Hematopoietic multipotent progenitor cell treated with erythropoietin and hydrocortisone succinate and interleukin-3 and kit ligand, for 17 days (in vitro differentiated cells): ENCODE measurements at regions not wholly inside any gene's neighbourhood (a gene's known extent, or its start where the extent isn't known, plus 50 kb on each side); places are given as distances from the start of the nearest gene placed in this dataset.
A peak's percentile ranks its signal among the peaks of the same experiment; 100 is the strongest.
"Not testable (repeated sequence)": the region's sequence is repeated elsewhere in the genome, so short reads cannot be mapped to it uniquely, and the experiment has no call there.

ENCODE experiments used
- DNase-seq: peaks from one replicate; pipeline ENCODE4 v3.0.0-alpha.2; 2015; ENCODE audit warnings: low spot score

- DNase-seq, result no peak
Observed at GRCh38 chr4:149870008-149870407, 54.4 kb upstream of the IQCM start.

DNA sequence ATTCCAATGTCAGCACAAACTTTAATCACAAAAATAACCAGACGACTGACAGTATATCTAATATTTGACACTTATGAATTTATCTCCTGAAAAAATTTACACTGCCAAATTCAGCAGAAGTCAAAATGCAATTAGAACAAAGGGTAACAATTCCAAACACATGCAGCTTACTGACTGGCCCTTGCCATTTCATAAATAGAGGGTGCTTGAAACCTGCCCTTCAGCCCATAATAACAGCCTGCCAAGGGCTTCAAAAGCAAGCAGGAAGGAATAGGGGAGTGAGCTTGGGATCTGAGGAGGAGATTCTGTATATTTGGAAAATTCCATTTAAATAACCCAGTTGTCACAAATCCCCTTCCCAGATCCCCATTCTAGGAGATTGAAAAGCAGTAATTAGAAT lies 66.1 kb upstream of the IQCM start:
- DNase-seq, result no peak

GRCh38 chr4:149882251-149882650 lies 66.6 kb upstream of the IQCM start:
- no peak for DNase-seq

DNA sequence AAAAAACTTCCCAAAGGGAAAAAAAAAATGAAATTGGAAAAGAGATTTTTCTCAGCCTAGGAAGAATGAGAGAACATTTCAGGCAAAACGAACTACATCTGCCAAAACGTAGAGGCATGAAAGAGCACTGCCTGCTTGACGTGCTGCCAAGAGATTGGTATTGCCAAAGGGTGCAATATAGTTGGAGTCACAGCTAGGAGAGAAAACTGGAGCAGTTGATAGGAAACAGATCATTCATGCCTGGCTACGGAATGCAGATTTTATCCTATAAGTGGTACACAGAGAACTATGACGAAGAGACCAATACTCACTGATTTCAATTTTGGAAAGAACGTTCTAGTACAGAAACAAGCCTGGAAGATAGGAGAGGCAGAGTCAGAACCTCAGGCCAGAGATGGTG lies 68.4 kb upstream of the IQCM start:
- DNase-seq, result no peak

DNA sequence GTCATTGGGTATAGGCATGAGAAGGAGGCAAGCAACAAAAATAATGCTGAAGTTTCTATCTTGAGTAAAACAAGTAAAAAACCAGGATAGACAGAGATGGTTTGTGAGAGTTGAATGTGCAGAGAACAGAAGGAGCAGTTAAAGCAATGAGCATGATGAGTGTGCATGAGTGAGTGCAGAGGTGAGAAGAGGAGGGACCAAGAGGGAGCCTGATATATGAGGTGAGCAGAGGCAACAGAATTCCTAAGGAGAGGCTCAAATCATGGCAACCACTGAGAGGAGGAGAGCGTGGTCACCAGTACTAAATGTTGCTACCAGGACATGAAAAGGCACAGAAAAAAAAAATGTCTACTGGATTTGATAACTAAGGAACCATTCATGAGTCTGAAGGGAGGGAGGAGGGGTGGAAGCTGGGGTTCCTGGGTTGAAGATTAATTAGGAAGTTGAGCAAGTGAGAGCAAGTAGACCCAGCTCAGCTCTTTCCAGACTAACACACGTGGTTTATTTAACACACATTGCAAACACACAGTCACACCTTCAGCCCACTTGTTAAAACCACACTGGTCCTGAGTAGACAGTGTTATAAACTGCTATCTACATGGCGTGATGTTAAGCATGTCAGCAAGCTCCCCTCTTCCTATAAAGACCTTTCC lies 69.0 kb upstream of the IQCM start:
- no peak for DNase-seq

GRCh38 chr4:149885896-149886295 lies 70.3 kb upstream of the IQCM start:
- no peak for DNase-seq

DNA sequence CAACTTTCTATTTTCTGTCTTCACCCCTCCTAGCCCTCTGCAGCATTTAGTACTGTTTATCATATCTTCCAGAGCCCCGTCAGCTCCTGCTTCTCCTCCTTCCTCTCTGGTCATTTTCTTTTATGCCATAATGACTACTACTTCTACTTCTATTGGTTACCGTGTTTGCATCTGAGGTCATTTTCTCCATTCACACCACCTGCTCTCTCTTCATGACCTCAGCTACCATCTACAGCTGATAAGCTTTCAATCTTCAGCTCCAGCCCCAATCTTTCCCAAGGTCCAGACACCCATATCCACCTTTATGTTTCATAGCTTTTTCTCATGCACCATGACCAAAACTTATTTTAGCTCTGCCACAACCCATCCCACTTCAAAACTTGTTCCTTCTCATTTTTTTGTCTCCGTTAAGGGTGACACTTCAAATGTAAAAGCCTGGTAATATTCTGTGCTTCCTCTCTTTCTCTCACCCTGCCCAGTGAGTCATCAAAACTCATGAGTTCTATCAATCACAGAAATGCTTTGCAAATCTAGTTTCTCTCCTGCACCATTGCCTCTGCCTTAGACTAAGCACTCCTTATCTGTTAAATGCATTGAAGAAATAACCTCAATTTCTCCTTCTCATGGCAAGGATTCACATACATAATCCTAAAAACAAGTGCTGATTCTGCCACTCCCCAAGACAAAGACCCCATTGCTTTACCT lies 71.3 kb upstream of the IQCM start:
- DNase-seq, result no peak

DNA sequence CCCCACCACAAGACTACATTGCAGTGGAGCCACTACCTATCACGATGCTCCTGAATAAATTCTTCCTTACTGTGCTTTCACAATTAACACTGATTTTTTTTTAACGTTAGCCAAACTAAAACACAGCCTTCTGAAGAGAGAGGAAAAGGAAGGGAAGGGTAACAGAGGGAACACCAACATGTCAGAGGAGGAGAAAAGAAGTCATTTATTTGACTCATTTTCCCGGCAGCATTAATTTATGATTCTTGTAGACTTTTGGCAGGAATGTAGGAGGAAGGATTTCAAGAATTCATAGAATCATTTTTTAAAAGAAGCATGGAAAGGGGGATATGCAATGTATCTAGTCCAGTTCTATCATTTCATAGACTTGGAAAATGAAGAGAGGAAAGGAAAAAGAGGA lies 74.3 kb upstream of the IQCM start:
- no peak for DNase-seq

DNA sequence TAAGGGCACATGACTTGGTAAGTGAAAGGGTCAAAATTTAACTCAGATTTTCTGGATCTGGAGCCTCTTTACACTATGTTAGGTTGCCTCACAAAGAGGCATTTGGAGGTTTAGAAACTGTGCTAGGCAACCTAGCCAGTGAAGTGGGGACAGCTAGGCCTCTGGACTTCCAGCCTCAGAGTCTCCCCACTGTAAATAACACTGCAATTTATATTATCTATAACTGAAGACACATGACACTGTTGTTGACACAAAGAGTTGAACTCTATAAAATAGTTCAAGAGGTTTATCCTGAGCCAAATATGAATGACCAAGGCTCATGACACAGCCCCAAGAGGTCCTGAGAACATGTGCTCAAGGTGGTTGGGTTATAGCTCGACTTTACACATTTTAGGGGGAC lies 74.9 kb upstream of the IQCM start:
- DNase-seq, result no peak

DNA sequence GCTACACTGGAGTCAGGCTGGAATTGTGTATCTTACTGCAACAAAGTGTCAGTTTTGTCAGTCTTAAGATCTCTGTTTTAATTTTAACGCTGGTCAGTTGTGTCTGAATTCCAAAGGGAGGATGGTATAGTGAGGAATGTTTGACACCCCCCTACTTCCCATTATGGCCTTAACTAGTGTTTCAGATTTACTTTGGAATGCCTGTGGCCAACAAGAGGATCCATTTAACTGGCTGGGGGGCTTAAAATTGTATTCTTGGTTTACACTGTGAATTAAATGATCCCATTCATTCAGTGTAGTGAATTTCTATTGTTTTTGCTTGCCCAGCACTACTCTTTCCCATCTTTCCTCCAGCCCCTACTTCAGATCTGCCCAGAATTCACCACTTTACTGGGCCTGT lies 75.8 kb upstream of the IQCM start:
- DNase-seq, result no peak

GRCh38 chr4:149896432-149896831 lies 80.8 kb upstream of the IQCM start:
- no peak for DNase-seq

GRCh38 chr4:149897783-149898182 lies 82.1 kb upstream of the IQCM start:
- no peak for DNase-seq

- DNase-seq, result no peak
Observed at GRCh38 chr4:149901128-149901527, 85.5 kb upstream of the IQCM start.

- no peak for DNase-seq
Observed at GRCh38 chr4:149902242-149902641, 86.6 kb upstream of the IQCM start.

DNA sequence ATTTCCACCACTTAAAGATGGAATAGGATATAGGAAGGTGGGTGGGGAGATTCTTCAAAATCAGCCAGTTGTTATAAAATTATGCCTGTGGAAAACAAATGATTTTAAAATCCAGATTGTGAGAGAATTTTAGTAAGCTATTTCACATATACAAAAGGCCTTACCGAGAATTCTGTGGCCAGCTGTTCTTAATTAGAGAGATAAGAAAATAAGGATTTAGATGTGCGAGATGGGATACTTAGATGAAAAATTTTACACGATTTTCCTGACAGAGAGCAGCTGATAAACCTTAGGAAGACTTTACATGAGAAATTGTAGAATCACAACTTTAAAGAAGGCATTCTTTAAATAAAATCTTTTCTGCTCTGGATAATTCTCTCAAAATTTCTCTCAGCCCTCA lies 94.5 kb upstream of the IQCM start:
- DNase-seq, result no peak

GRCh38 chr4:149910604-149911350 lies 95.1 kb upstream of the IQCM start:
- no peak for DNase-seq

DNA sequence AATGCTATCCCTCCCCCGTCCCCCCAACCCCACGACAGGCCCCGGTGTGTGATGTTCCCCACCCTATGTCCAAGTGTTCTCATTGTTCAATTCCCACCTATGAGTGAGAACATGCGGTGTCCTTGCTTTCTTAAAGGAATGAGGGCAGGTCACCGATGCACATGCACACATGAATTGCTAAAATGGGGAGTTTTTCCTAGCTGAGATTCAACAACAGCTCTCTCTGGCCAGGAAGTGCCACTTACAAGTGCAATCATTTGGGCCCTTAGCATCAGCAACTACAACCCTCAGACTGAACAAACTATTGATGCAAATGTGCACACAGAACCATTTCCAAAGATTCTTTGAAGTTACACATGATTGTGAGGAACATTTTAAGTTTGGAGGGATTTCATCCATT lies 95.7 kb upstream of the IQCM start:
- no peak for DNase-seq

DNA sequence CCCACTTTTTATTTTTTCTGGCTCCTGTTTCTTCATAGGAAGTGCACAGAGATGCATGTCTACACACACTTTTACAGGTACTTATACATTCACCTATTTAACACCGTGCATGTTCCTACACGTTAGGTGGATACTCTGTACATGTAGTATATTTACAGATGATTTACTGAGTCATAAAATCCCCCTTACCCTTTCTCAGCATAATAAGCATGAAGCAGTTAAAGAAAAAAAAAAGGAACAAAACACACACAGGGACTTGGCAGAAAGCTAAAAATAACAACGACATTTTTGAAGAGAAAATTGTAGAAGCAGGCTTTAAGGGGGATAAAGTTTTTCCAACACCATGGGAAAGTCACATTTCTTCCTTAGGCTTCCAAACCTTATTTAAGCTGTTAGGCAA lies 96.4 kb upstream of the IQCM start:
- no peak for DNase-seq

GRCh38 chr4:149914119-149915115 lies 98.8 kb upstream of the IQCM start:
- DNase-seq, result peak; percentile 17

- not testable (repeated sequence) for DNase-seq
Observed at GRCh38 chr4:149915735-149916134, 100.1 kb upstream of the IQCM start.

DNA sequence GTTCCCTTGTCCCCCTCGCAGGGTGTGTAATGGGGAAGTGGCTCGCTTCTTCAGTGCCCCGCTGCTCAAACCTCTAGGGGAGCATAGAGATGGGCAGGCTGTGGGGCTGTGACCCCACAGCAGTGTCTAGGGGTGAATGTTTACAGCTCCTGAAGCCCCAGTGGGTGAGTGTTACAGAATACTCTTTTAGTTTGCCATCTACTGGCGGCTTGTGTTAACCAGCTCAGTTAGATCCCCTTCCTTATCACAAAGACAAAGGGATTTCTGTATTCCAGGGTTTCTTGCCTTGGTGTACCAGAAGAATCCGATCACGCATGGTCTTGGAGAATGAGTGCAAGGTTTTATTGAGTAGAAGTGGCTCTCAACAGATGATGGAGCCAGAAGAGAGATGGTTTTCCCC lies 108.1 kb upstream of the IQCM start:
- no peak for DNase-seq

DNA sequence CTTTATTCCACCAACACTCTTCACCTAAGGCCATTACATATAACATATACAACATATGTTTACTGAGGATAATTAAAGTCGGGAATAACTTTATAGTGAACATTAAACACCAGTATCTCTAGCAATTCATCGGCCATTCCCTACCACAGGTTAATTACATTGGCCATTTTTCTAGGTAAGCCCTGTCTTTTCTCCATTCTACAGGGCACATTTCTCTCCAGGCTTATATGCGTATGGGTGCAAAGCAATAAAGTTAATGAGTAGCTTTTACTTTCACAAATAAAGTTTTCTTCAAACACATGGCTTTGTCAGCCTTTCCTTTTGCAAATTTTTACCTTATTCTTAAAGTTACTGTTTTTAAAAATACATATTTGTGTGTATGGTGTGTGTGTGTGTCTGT lies 111.9 kb upstream of the IQCM start:
- DNase-seq, result no peak
